MM.1S (cell line): ENCODE measurements at regions not wholly inside any gene's neighbourhood (a gene's known extent, or its start where the extent isn't known, plus 50 kb on each side); places are given as distances from the start of the nearest gene placed in this dataset.
"Not testable (repeated sequence)": the region's sequence is repeated elsewhere in the genome, so short reads cannot be mapped to it uniquely, and the experiment has no call there.

Experiments
- CTCF ChIP-seq: fragments of 300-600 bp; sonication (generic); IDR thresholded peaks from 2 replicates; pipeline ENCODE4 v1.5.1; 2016; ENCODE audit warnings: antibody characterized with exemption, low read length, mixed read lengths
- EZH2 ChIP-seq: fragments of 300-600 bp; sonication (generic); optimal IDR thresholded peaks from 2 replicates; pipeline ENCODE3; 2017; ENCODE audit warnings: low read depth, mild to moderate bottlenecking, antibody characterized with exemption, low read length, mixed read lengths
- EZH2phosphoT487 ChIP-seq: fragments of 300-600 bp; sonication (generic); IDR thresholded peaks from 2 replicates; pipeline ENCODE4 v1.6.1; 2018; ENCODE audit warnings: antibody characterized with exemption, low read length

- TF ChIP-seq CTCF, EZH2, EZH2phosphoT487: not testable (repeated sequence)
Observed at GRCh38 chr1:143837924-143838597, 133.7 kb downstream of the FAM72C start.
